ENCODE measurements at regions not wholly inside any gene's neighbourhood (a gene's known extent, or its start where the extent isn't known, plus 50 kb on each side); places are given as distances from the start of the nearest gene placed in this dataset.

GRCh38 chr1:80917225-80917624, 883.5 kb upstream of the ADGRL2 start:
- DNase-seq (ENCODE audit: insufficient read length, low spot score) (no peak), FAIRE-seq (no peak)
- TF ChIP-seq POLR2A (IDR thresholded peaks at IDR 0.05; ENCODE audit: low read depth, low read length): no peak

DNA sequence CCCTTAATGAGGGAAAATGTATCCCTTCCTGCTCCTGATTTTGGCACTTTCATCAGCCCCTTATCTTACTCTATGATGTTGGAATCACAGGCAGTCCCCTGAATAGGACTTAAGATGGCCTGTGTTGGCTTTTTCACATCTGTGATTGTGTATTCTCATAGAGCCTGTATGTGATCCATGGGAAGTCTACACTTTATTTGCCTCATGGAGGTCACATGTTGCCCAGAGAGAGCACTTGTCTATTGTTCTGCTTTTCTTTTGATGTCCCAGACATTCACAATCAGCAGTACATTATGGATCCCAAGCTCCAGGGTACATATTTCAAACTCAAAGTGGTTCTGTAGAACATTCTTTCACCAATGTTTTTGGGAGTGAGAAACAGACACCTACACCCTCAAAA, 885.2 kb upstream of the ADGRL2 start:
- FAIRE-seq (no peak), DNase-seq (ENCODE audit: insufficient read length, low spot score) (no peak)
- TF ChIP-seq POLR2A (IDR thresholded peaks at IDR 0.05; ENCODE audit: low read depth, low read length): no peak

DNA sequence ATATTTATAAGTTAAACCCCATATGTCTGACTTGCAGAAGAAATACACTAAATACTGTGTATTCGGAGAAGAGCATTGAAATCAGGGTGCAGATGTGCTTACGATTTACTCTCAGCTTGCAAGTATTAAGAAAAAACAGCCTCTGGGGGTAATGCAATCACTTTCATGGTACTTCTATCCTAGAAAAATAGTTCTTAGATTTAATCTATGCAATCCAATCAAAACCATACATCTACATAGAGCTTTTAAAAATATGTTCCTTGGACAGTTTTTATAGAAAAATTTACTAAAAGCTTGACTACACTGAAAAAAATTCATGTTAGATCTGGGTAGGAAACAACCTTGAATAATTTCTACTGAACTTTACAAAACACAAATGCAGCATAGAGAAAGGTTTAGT, 890.3 kb upstream of the ADGRL2 start:
- FAIRE-seq (no peak), DNase-seq (ENCODE audit: insufficient read length, low spot score) (no peak)
- no peak for TF ChIP-seq POLR2A (IDR thresholded peaks at IDR 0.05; ENCODE audit: low read depth, low read length)

DNA sequence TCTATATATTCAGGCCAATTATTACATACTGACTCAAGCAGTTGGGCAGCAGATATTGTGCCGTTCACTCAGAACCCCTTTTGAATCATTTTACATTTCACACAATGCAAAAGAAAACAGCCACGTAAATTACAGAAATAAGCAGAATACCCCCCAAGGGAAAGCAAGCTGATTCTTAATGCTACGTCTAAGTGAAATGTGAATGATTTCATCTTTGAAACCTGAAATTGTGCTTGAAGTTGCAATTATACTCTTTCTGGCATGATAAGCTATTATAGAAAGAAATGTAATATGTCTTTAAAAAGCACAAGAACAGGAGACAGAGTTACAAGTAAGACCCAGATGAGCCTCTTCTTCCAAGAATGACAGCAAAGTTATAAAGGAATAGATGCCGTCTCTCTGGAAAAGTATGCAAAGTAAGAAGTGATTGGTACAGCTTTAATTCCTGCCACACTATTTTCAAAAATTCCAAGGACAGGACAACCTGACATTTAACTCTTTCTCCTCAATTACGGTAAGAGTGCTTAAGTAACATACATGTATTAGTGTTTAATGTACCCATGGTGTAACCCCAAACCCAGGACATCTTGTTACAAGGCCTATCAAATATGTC, 891.5 kb upstream of the ADGRL2 start:
- no peak for TF ChIP-seq POLR2A (IDR thresholded peaks at IDR 0.05; ENCODE audit: low read depth, low read length)
- FAIRE-seq (no peak), DNase-seq (ENCODE audit: insufficient read length, low spot score) (no peak)

DNA sequence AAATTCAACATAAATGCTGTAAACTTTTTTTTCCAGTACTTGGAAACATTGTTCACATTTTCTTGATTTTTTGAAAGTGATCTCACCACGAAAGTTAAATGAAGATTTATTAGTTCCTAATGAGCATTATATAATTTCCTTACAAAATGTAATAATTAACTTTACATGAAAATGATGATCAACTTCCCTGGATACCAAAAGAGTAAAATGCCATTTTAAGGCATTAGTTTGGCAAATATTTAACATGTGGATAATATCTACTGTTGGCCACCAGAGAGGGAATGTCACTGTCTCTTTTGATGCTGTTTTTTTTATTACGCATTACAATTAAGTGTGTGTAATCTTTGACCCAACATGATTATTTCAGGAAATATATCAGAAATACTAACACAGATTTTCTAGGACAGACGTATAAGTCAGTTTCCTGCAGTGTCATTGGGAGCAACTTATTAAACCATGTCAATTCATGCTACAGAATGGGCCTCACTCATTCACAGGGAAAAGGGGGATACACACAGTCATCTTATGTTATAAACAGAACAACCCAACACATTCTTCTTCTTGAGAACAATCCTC, 903.9 kb upstream of the ADGRL2 start:
- no peak for DNase-seq (ENCODE audit: insufficient read length, low spot score)
- no peak for FAIRE-seq
- no peak for TF ChIP-seq POLR2A (IDR thresholded peaks at IDR 0.05; ENCODE audit: low read depth, low read length)

- FAIRE-seq: no peak
- no peak for TF ChIP-seq POLR2A (IDR thresholded peaks at IDR 0.05; ENCODE audit: low read depth, low read length)
- no peak for DNase-seq (ENCODE audit: insufficient read length, low spot score)
These were observed 905.8 kb upstream of the ADGRL2 start for GRCh38 chr1:80894921-80895320.

GRCh38 chr1:80893115-80893514, 907.6 kb upstream of the ADGRL2 start:
- no peak for TF ChIP-seq POLR2A (IDR thresholded peaks at IDR 0.05; ENCODE audit: low read depth, low read length)
- DNase-seq (ENCODE audit: insufficient read length, low spot score): no peak
- peak; percentile 23 for FAIRE-seq

DNA sequence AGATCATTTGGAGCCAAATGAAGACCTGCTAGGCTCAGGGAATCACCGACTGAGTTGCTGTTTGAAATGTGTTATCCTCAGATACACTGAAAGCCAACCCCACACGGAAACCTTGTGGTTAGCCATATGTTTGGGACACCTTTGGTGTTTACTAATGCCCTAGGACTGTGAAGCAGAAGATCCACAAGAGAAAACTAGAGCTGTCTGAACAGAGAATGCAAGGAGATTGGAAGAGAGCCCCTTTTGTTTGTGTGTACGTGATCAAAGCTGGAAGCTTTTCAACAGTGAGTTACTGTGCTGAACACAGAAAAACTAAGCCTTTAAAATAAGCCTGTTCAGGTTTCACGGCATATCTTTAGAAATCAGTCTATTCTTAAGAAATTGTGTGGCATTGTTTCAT, 908.2 kb upstream of the ADGRL2 start:
- FAIRE-seq (peak; percentile 57), DNase-seq (ENCODE audit: insufficient read length, low spot score) (no peak)
- TF ChIP-seq POLR2A (IDR thresholded peaks at IDR 0.05; ENCODE audit: low read depth, low read length): no peak

- no peak for FAIRE-seq
- TF ChIP-seq POLR2A (IDR thresholded peaks at IDR 0.05; ENCODE audit: low read depth, low read length): no peak
- no peak for DNase-seq (ENCODE audit: insufficient read length, low spot score)
These were observed 908.9 kb upstream of the ADGRL2 start for GRCh38 chr1:80891871-80892270.

- FAIRE-seq (peak; percentile 70), DNase-seq (ENCODE audit: insufficient read length, low spot score) (peak; percentile 7)
- TF ChIP-seq POLR2A (IDR thresholded peaks at IDR 0.05; ENCODE audit: low read depth, low read length): no peak
These were observed 918.2 kb upstream of the ADGRL2 start for GRCh38 chr1:80882553-80882952.

DNA sequence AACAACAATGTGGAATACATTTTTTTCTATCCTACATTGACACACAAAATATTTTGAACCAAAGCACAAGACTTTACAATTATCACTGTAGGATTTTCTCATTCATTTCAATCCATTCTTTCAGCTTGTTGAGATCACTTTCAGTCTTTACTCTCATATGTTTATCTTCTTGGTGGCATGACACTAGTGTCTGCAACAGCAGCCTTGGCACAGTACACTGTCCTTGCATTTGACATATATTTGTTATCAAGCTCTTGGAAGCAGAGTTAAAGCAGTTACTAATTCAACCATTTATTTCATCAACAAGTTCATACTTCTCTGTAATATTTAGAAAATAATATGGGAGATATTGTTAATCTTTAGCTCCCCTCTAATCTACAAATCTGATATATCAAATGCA, 922.4 kb upstream of the ADGRL2 start:
- FAIRE-seq: peak; percentile 87
- TF ChIP-seq POLR2A (IDR thresholded peaks at IDR 0.05; ENCODE audit: low read depth, low read length): no peak

DNA sequence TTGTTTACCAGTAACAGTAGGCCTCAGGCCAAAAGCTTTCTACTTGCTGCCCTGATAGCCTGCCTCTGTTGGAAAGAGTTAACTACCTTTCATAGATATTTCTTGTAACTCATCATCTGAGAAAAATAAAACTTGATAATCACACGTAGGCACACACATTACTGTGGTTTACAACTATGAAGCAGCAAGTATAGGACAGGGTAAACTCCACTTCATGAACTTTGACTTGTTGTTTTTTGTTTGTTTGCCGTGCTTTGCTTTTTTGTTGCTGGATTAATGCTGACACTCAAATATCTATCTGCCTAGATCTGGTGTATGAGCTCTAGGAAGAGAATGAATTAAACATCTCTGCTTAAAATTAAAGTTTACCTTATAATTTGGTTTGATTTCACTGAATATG, 924.7 kb upstream of the ADGRL2 start:
- DNase-seq (ENCODE audit: insufficient read length, low spot score) (no peak), FAIRE-seq (no peak)
- no peak for TF ChIP-seq POLR2A (IDR thresholded peaks at IDR 0.05; ENCODE audit: low read depth, low read length)

More for the DNA sequence above, 922.4 kb upstream of the ADGRL2 start:
- no peak for DNase-seq (ENCODE audit: insufficient read length, low spot score)

GRCh38 chr1:80869299-80869698, 931.4 kb upstream of the ADGRL2 start:
- DNase-seq (ENCODE audit: insufficient read length, low spot score) (no peak), FAIRE-seq (no peak)
- TF ChIP-seq POLR2A (IDR thresholded peaks at IDR 0.05; ENCODE audit: low read depth, low read length): no peak

DNA sequence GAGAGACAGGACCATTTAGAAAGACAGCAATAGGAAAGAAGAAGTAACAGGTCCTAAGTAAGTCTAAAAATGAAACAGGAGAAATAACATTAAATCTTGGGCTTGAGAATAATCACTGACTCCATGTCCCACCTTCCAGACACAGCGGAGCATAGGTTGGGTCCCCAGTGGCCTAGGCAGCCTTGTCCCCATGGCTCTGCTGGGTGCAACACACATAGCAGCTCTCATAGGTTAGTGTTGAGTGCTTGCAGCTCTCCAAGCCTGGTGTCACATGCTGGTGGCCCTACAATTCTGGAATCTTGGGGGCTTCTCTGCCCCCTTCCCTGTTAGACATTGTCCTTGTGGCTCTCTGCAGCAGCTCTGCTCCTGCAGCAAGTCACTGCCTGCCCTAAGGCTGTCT, 952.8 kb upstream of the ADGRL2 start:
- DNase-seq (ENCODE audit: insufficient read length, low spot score) (no peak), FAIRE-seq (no peak)

GRCh38 chr1:80846966-80847365, 953.8 kb upstream of the ADGRL2 start:
- no peak for DNase-seq (ENCODE audit: insufficient read length, low spot score)
- no peak for FAIRE-seq
- TF ChIP-seq POLR2A (IDR thresholded peaks at IDR 0.05; ENCODE audit: low read depth, low read length): no peak

More for the DNA sequence above, 952.8 kb upstream of the ADGRL2 start:
- no peak for TF ChIP-seq POLR2A (IDR thresholded peaks at IDR 0.05; ENCODE audit: low read depth, low read length)
